OCI-LY7 (cell line): ENCODE measurements at regions not wholly inside any gene's neighbourhood (a gene's known extent, or its start where the extent isn't known, plus 50 kb on each side); places are given as distances from the start of the nearest gene placed in this dataset.

ENCODE experiments used
- BruUV-seq: library from RNA; stranded (reverse); fragments of 400-500 nt; replicated peaks from 2 replicates; lab custom pipeline; 2021; lab: Mats Ljungman, UMichigan
- CTCF ChIA-PET: fragments of 300-600 bp; sonication (Branson Sonifier 250); formaldehyde crosslinking; loops from one replicate; lab custom pipeline; 2022; ENCODE audit warnings: antibody characterized with exemption; ENCODE audit not compliant: unreplicated experiment; lab: Charles Lee
- POLR2A ChIA-PET: fragments of 300-600 bp; sonication (Branson Sonifier 250); formaldehyde crosslinking; loops from one replicate; lab custom pipeline; 2022; ENCODE audit warnings: antibody characterized with exemption; lab: Charles Lee
- DNase-seq: peaks from one replicate; pipeline ENCODE4 v3.0.0-alpha.2; 2015; ENCODE audit warnings: low spot score
- H2AFZ ChIP-seq: fragments of 200-600 bp; sonication (generic), shearing (Covaris generic); 2 replicates; pipeline ENCODE4 v1.6.1; 2014; ENCODE audit warnings: mild to moderate bottlenecking, antibody characterized with exemption, low read length, moderate library complexity
- H3K27ac ChIP-seq: fragments of 200-600 bp; sonication (generic); 2 replicates; pipeline ENCODE4 v1.5.1; 2014; ENCODE audit warnings: mixed run types, low read depth, mild to moderate bottlenecking, moderate library complexity, low read length, inconsistent platforms; ENCODE audit not compliant: poor library complexity, severe bottlenecking
- H3K36me3 ChIP-seq: fragments of 200-600 bp; sonication (generic); 2 replicates; pipeline ENCODE4 v1.6.1; 2014; ENCODE audit warnings: mild to moderate bottlenecking, antibody characterized with exemption, low read length, moderate library complexity, mixed read lengths; ENCODE audit not compliant: insufficient read depth
- H3K4me1 ChIP-seq: fragments of 200-600 bp; sonication (generic); 2 replicates; pipeline ENCODE4 v1.5.1; 2014; ENCODE audit warnings: mild to moderate bottlenecking, low read length; ENCODE audit not compliant: insufficient read depth, poor library complexity, severe bottlenecking
- H3K4me2 ChIP-seq: fragments of 200-600 bp; sonication (generic); 2 replicates; pipeline ENCODE4 v1.6.1; 2014; ENCODE audit warnings: mild to moderate bottlenecking, low read length
- H3K4me3 ChIP-seq: fragments of 200-600 bp; sonication (generic); 2 replicates; pipeline ENCODE4 v1.5.1; 2014; ENCODE audit warnings: mild to moderate bottlenecking, low read depth, low read length; ENCODE audit not compliant: poor library complexity, severe bottlenecking
- H3K79me2 ChIP-seq: fragments of 200-600 bp; sonication (generic); 2 replicates; pipeline ENCODE4 v1.6.1; 2016; ENCODE audit warnings: low read depth, mild to moderate bottlenecking, low read length, moderate library complexity, mixed read lengths; ENCODE audit not compliant: insufficient read depth
- H3K9me2 ChIP-seq: fragments of 200-600 bp; sonication (generic); 2 replicates; pipeline ENCODE4 v1.6.1; 2016; ENCODE audit warnings: mild to moderate bottlenecking, low read length, mixed read lengths; ENCODE audit not compliant: insufficient read depth
- H3K9me3 ChIP-seq: fragments of 200-600 bp; sonication (generic); 2 replicates; pipeline ENCODE4 v1.6.1; 2014; ENCODE audit warnings: mild to moderate bottlenecking, mixed run types, low read length, mixed read lengths
- H4K20me1 ChIP-seq: fragments of 200-600 bp; sonication (generic); 2 replicates; pipeline ENCODE4 v1.6.1; 2014; ENCODE audit warnings: mild to moderate bottlenecking, antibody characterized with exemption, low read length, moderate library complexity, mixed read lengths; ENCODE audit not compliant: insufficient read depth
- CTCF ChIP-seq: fragments of 200-600 bp; sonication (generic); conservative IDR thresholded peaks from 2 replicates; pipeline ENCODE4 v1.5.1; 2014; ENCODE audit warnings: mild to moderate bottlenecking, antibody characterized with exemption, low read length, moderate library complexity, mixed read lengths
- EZH2phosphoT487 ChIP-seq: fragments of 200-600 bp; sonication (generic); IDR thresholded peaks from 2 replicates; pipeline ENCODE4 v1.6.1; 2018; ENCODE audit warnings: low read depth, borderline replicate concordance, mild to moderate bottlenecking, mixed run types, antibody characterized with exemption, low read length, moderate library complexity, mixed read lengths
- intact Hi-C: fragments of 100-400 bp; cut with micrococcal nuclease; formaldehyde crosslinking; loops from one replicate; pipeline ENCODE4 v1.10.0; 2022; ENCODE audit not compliant: unreplicated experiment

GRCh38 chr2:8522687-8523086 is 159.2 kb upstream of the ID2 start:
- intact Hi-C loops, result loop anchor here (1.0 to 10.0 kb wide), 3 partner anchors 47 to 888 kb away; no protein-coding TSS in a partner anchor
- H3K4me2 ChIP-seq, result peak overlapping the region; percentile 78
- TF ChIP-seq EZH2phosphoT487, result no peak
- no peak for TF ChIP-seq CTCF
- peaks cover 15% of the 10 kb centered on the region; the same call in 1 of the 2 replicates for H3K79me2 ChIP-seq
- no peaks in the 10 kb centered on the region for H3K9me3 ChIP-seq
- BruUV-seq, result no TSS peak
- H3K36me3 ChIP-seq, result peaks cover 17% of the 10 kb centered on the region
- H3K9me2 ChIP-seq, result no peaks in the 10 kb centered on the region
- H3K4me1 ChIP-seq, result peaks cover 100% of the 10 kb centered on the region
- ChIA-PET CTCF (interaction anchor here (0.5 to 2.9 kb wide), 8 partner anchors 9 to 156 kb away, joined by 3 to 13 read pairs (median 6); no protein-coding TSS in a partner anchor), POLR2A (interaction anchor here (0.6 to 12.8 kb wide), 23 partner anchors 8 to 454 kb away, joined by 3 to 107 read pairs (median 5); partner anchors contain the start of gene ID2)
- peak overlapping the region; percentile 11; the same call in 1 of the 2 replicates for H2AFZ ChIP-seq
- DNase-seq, result peak; percentile 80
- H3K27ac ChIP-seq, result peak overlapping the region; percentile 95
- no peaks in the 10 kb centered on the region for H4K20me1 ChIP-seq
- H3K4me3 ChIP-seq, result peak overlapping the region; percentile 17

- CTCF ChIA-PET, result interaction anchor here (0.7 to 1.9 kb wide), 5 partner anchors 9 to 49 kb away, joined by 3 to 10 read pairs (median 4); no protein-coding TSS in a partner anchor
- BruUV-seq, result no TSS peak
- Histone ChIP-seq H3K4me3 (peak overlapping the region; percentile 37), H3K79me2 (peaks cover 15% of the 10 kb centered on the region; the same call in 1 of the 2 replicates), H3K27ac (peak overlapping the region; percentile 95), H3K4me2 (peak overlapping the region; percentile 78), H2AFZ (no peak overlapping the region; the same call in 1 of the 2 replicates), H3K9me2 (no peaks in the 10 kb centered on the region), H3K9me3 (no peaks in the 10 kb centered on the region), H3K4me1 (peaks cover 100% of the 10 kb centered on the region), H3K36me3 (peaks cover 14% of the 10 kb centered on the region), H4K20me1 (no peaks in the 10 kb centered on the region)
- TF ChIP-seq EZH2phosphoT487 (no peak), CTCF (no peak)
- POLR2A ChIA-PET, result interaction anchor here (1.0 to 12.8 kb wide), 15 partner anchors 9 to 289 kb away, joined by 3 to 107 read pairs (median 18); partner anchors contain the start of gene ID2
- intact Hi-C loops, result loop anchor here (2.0 to 10.0 kb wide), 4 partner anchors 58 to 890 kb away; no protein-coding TSS in a partner anchor
- DNase-seq, result no peak
Observed at GRCh38 chr2:8524388-8524787, 157.5 kb upstream of the ID2 start.
